ENCODE measurements at regions not wholly inside any gene's neighbourhood (a gene's known extent, or its start where the extent isn't known, plus 50 kb on each side); places are given as distances from the start of the nearest gene placed in this dataset.

DNA sequence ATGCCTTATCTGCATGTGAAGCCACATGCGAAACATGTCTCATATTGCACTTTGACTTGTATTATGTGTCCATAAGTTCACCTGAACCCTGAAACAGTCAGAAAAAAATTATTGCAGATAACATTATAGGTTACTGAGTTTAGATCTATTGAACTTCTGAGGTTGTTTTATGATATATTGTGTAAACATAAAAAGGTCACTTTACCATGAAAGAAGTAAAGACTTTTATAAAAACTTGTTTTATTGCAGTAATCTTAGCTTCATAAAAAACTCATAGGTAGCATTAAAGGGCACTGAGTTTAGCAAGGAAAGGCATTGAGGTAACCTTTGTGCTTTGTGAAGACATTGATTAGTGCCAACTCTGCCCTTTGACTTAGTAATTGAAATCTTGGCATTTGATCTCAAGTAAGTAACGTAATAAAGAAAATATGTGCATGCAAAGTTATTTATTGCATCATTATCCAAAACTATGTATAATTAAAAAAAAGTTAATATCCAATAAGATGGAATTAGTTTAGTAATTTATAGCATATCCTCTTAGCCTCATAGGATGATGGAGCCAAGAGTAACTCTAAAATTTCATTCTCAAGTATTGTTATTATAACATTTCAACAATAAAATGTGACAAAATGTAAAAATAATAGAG is 313.3 kb upstream of the ATP2B1 start:
- Histone ChIP-seq H2AFZ (ENCODE audit: low read length) (no peak overlapping the region), H3K23me2 (ENCODE audit: insufficient read length, low read depth, low read length, poor library complexity, severe bottlenecking) (no peaks in the 10 kb centered on the region), H4K5ac (ENCODE audit: insufficient read length, low read depth, low read length) (no peak overlapping the region), H4K8ac (replicated peaks; ENCODE audit: insufficient read length, low read depth, low read length) (no peak overlapping the region), H3K14ac (ENCODE audit: insufficient read depth, low read length) (no peak overlapping the region), H2BK120ac (ENCODE audit: low read depth, low read length, poor library complexity, severe bottlenecking) (no peak overlapping the region), H3K79me1 (ENCODE audit: insufficient read depth, low read depth, low read length, poor library complexity, severe bottlenecking) (no peaks in the 10 kb centered on the region), H3K27ac (ENCODE audit: insufficient read length, low read depth, low read length) (no peak overlapping the region), H2BK15ac (ENCODE audit: low read depth, low read length) (no peak overlapping the region), H2BK20ac (ENCODE audit: low read depth, low read length, poor library complexity, severe bottlenecking) (no peak overlapping the region), H3K4me2 (ENCODE audit: insufficient read depth, insufficient read length, low read length) (no peak overlapping the region), H3K4me1 (ENCODE audit: insufficient read depth, low read length) (no peaks in the 10 kb centered on the region), H3K56ac (ENCODE audit: insufficient read length, low read depth, low read length) (no peak overlapping the region), H4K20me1 (ENCODE audit: control insufficient read depth, insufficient read depth, insufficient read length) (no peaks in the 10 kb centered on the region), H3K27me3 (ENCODE audit: insufficient read depth, low read length) (no peaks in the 10 kb centered on the region), H3K23ac (ENCODE audit: insufficient read length, low read depth, low read length) (no peak overlapping the region), H3K79me2 (ENCODE audit: insufficient read depth, low read length) (no peaks in the 10 kb centered on the region), H2AK5ac (ENCODE audit: insufficient read length, low read length) (no peak overlapping the region), H3K18ac (ENCODE audit: insufficient read length, low read depth, low read length) (no peak overlapping the region), H3T11ph (ENCODE audit: low read length) (no peak overlapping the region), H4K91ac (ENCODE audit: insufficient read length, low read depth, low read length) (no peak overlapping the region), H2BK12ac (ENCODE audit: insufficient read length, low read depth, low read length) (no peak overlapping the region), H3K9me3 (ENCODE audit: control insufficient read depth, low read depth, low read length) (no peaks in the 10 kb centered on the region), H3K9ac (ENCODE audit: extremely low read depth, insufficient read length, low read length) (no peak overlapping the region), H3K4ac (ENCODE audit: low read depth, low read length) (no peak overlapping the region), H2BK5ac (ENCODE audit: insufficient read length, low read length) (no peak overlapping the region)
- H3K27ac Mint-ChIP-seq, result no peak overlapping the region
- no peaks in the 10 kb centered on the region for H3K27me3 Mint-ChIP-seq (ENCODE audit: low read depth)
- no peak overlapping the region for H3K4me3 Mint-ChIP-seq
- H3K36me3 Mint-ChIP-seq (ENCODE audit: insufficient read depth in 1 of 3, low read depth in 3 of 3), result no peaks in the 10 kb centered on the region
- H3K4me1 Mint-ChIP-seq, result peaks cover 2 to 3% of the 10 kb centered on the region in 2 experiments; a peak in 1 of 4 replicates
- no peaks in the 10 kb centered on the region for H3K9me3 Mint-ChIP-seq
- no peak for DNase-seq
- no CpG with 5 or more reads among the region's 2 CpGs for WGBS (ENCODE audit: extremely low coverage, insufficient read length, low lambda C conversion rate)
- TF ChIP-seq, protein P1, sequence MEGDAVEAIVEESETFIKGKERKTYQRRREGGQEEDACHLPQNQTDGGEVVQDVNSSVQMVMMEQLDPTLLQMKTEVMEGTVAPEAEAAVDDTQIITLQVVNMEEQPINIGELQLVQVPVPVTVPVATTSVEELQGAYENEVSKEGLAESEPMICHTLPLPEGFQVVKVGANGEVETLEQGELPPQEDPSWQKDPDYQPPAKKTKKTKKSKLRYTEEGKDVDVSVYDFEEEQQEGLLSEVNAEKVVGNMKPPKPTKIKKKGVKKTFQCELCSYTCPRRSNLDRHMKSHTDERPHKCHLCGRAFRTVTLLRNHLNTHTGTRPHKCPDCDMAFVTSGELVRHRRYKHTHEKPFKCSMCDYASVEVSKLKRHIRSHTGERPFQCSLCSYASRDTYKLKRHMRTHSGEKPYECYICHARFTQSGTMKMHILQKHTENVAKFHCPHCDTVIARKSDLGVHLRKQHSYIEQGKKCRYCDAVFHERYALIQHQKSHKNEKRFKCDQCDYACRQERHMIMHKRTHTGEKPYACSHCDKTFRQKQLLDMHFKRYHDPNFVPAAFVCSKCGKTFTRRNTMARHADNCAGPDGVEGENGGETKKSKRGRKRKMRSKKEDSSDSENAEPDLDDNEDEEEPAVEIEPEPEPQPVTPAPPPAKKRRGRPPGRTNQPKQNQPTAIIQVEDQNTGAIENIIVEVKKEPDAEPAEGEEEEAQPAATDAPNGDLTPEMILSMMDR (conservative IDR thresholded peaks at IDR 0.05), result no peak

Data from H9 (cell line).